CD1c-positive myeloid dendritic cell (primary cell): ENCODE measurements at regions not wholly inside any gene's neighbourhood (a gene's known extent, or its start where the extent isn't known, plus 50 kb on each side); places are given as distances from the start of the nearest gene placed in this dataset.

ENCODE experiments used
- DNase-seq: peaks from one replicate; pipeline ENCODE4 v3.0.0-alpha.2; 2016; ENCODE audit errors: extremely low spot score

GRCh38 chr11:80086496-80087055 is 645.7 kb upstream of the TENM4 start:
- no peak for DNase-seq

GRCh38 chr11:80085563-80085962 is 644.7 kb upstream of the TENM4 start:
- DNase-seq, result no peak

- no peak for DNase-seq
Observed at GRCh38 chr11:80084608-80085007, 643.8 kb upstream of the TENM4 start.

- DNase-seq, result no peak
Observed at GRCh38 chr11:80083531-80083951, 642.7 kb upstream of the TENM4 start.

GRCh38 chr11:80082406-80082805 is 641.6 kb upstream of the TENM4 start:
- no peak for DNase-seq

GRCh38 chr11:80077113-80077512 is 636.3 kb upstream of the TENM4 start:
- no peak for DNase-seq

- DNase-seq, result no peak
Observed at GRCh38 chr11:80074837-80075236, 634.0 kb upstream of the TENM4 start.

- no peak for DNase-seq
Observed at GRCh38 chr11:80066291-80066690, 625.5 kb upstream of the TENM4 start.

- no peak for DNase-seq
Observed at GRCh38 chr11:80065086-80065485, 624.3 kb upstream of the TENM4 start.

- DNase-seq, result no peak
Observed at GRCh38 chr11:80061056-80061455, 620.2 kb upstream of the TENM4 start.

GRCh38 chr11:80054582-80055165 is 613.8 kb upstream of the TENM4 start:
- no peak for DNase-seq

GRCh38 chr11:80048513-80048912 is 607.7 kb upstream of the TENM4 start:
- DNase-seq, result no peak

- no peak for DNase-seq
Observed at GRCh38 chr11:80041136-80042000, 600.5 kb upstream of the TENM4 start.

GRCh38 chr11:80034801-80035200 is 594.0 kb upstream of the TENM4 start:
- DNase-seq, result no peak

- DNase-seq, result no peak
Observed at GRCh38 chr11:80031014-80031600, 590.3 kb upstream of the TENM4 start.

- no peak for DNase-seq
Observed at GRCh38 chr11:80028998-80029397, 588.2 kb upstream of the TENM4 start.

- no peak for DNase-seq
Observed at GRCh38 chr11:80024119-80024518, 583.3 kb upstream of the TENM4 start.

GRCh38 chr11:80023386-80023785 is 582.6 kb upstream of the TENM4 start:
- DNase-seq, result no peak

- DNase-seq, result no peak
Observed at GRCh38 chr11:80010536-80010935, 569.7 kb upstream of the TENM4 start.

- DNase-seq, result no peak
Observed at GRCh38 chr11:80009081-80009480, 568.3 kb upstream of the TENM4 start.

GRCh38 chr11:80007616-80008015 is 566.8 kb upstream of the TENM4 start:
- no peak for DNase-seq

GRCh38 chr11:79990141-79990540 is 549.3 kb upstream of the TENM4 start:
- no peak for DNase-seq

- no peak for DNase-seq
Observed at GRCh38 chr11:79982185-79982584, 541.4 kb upstream of the TENM4 start.
